Hepatocyte (in vitro differentiated cells): ENCODE measurements at regions not wholly inside any gene's neighbourhood (a gene's known extent, or its start where the extent isn't known, plus 50 kb on each side); places are given as distances from the start of the nearest gene placed in this dataset.

ENCODE experiments used
- EZH2 ChIP-seq: fragments of 200-600 bp; sonication (generic); IDR thresholded peaks from 2 replicates; pipeline ENCODE4 v1.6.1; 2016; ENCODE audit warnings: antibody characterized with exemption, mild to moderate bottlenecking, borderline replicate concordance
- EZH2phosphoT487 ChIP-seq: fragments of 200-600 bp; sonication (generic); IDR thresholded peaks from one replicate; pipeline ENCODE4 v1.6.1; 2018; ENCODE audit warnings: antibody characterized with exemption, mild to moderate bottlenecking, low read depth, moderate library complexity; ENCODE audit not compliant: unreplicated experiment, severe bottlenecking
- TF ChIP-seq, protein P1 (sequence below): fragments of 200-600 bp; sonication (generic); IDR thresholded peaks from 2 replicates; pipeline ENCODE4 v1.5.1; 2016; ENCODE audit warnings: antibody characterized with exemption, mild to moderate bottlenecking; ENCODE audit not compliant: poor library complexity

- TF ChIP-seq, protein P1, sequence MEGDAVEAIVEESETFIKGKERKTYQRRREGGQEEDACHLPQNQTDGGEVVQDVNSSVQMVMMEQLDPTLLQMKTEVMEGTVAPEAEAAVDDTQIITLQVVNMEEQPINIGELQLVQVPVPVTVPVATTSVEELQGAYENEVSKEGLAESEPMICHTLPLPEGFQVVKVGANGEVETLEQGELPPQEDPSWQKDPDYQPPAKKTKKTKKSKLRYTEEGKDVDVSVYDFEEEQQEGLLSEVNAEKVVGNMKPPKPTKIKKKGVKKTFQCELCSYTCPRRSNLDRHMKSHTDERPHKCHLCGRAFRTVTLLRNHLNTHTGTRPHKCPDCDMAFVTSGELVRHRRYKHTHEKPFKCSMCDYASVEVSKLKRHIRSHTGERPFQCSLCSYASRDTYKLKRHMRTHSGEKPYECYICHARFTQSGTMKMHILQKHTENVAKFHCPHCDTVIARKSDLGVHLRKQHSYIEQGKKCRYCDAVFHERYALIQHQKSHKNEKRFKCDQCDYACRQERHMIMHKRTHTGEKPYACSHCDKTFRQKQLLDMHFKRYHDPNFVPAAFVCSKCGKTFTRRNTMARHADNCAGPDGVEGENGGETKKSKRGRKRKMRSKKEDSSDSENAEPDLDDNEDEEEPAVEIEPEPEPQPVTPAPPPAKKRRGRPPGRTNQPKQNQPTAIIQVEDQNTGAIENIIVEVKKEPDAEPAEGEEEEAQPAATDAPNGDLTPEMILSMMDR = peak; percentile 74
- TF ChIP-seq EZH2phosphoT487 = no peak
- no peak for TF ChIP-seq EZH2
Measured at GRCh38 chr20:58086763-58087561, 141.5 kb downstream of the ANKRD60 start.
